HG03439 (cell line): ENCODE measurements at regions not wholly inside any gene's neighbourhood (a gene's known extent, or its start where the extent isn't known, plus 50 kb on each side); places are given as distances from the start of the nearest gene placed in this dataset.

Source experiments
- ATAC-seq: cut with Tn5 transposase; IDR thresholded peaks from one replicate; pipeline ENCODE4 v1.9.1; 2021; ENCODE audit warnings: mild to moderate bottlenecking, moderate library complexity; ENCODE audit not compliant: unreplicated experiment

- ATAC-seq = no peak
Observed at GRCh38 chr13:85247780-85248179, 551.4 kb downstream of the SLITRK6 start.

GRCh38 chr13:85243831-85244230 is 555.4 kb downstream of the SLITRK6 start:
- no peak for ATAC-seq

DNA sequence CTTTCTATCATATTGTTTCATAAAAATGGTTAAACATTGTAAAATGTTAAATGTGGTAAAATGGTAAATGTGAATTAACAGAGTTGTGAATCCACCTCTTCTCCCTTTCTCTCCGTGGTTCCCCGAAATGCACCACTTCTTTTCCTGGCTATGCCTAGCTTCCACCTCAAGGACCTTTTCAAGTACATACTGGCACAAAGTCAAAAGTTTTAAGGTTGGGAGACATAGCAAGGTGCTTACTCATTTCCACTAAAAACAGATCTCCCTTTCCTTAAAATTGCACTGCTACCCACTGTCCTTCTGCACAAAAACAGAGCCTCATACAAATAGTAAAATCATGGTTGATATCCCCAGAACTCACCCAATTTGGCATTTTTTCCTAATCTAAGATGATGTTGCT is 558.2 kb downstream of the SLITRK6 start:
- no peak for ATAC-seq

DNA sequence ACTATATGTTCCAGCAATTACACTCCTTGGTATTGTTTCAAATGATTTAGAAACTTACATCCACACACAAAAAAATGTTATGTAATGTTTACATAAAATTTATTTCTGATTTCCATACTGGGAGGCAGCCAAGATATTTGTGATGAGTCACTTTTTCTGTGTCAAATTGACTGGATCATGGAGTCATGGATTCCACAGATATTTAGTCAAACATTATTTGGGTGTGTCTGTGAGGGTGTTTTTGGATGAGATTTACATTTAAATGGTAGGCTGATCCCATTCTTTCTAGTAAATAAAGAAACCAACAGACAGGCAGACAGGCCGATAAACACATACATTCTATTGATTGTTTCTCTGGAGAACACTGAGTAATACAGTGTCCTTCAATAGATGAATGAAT is 562.8 kb downstream of the SLITRK6 start:
- ATAC-seq = no peak

DNA sequence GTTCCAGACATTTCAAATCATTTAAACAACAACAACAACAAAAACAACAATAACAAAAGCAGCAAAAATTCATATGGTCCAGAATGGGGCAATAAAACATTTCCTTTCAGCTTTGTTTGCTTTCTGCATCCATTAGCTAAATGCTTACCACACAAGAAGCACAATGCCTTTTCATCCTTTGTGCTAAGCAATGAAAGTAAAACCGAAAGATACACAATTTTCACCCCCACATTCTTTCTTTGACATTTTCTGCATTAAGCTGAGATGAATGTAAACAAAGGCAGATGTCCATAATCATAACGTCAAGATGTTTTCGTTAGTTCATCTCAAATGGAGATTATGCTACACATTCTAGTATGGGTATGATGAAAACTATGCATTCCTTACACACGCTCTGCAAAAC is 568.5 kb downstream of the SLITRK6 start:
- ATAC-seq = no peak

GRCh38 chr13:85228692-85229091 is 570.5 kb downstream of the SLITRK6 start:
- no peak for ATAC-seq

- ATAC-seq = no peak
Observed at GRCh38 chr13:85223883-85224656, 575.1 kb downstream of the SLITRK6 start.

DNA sequence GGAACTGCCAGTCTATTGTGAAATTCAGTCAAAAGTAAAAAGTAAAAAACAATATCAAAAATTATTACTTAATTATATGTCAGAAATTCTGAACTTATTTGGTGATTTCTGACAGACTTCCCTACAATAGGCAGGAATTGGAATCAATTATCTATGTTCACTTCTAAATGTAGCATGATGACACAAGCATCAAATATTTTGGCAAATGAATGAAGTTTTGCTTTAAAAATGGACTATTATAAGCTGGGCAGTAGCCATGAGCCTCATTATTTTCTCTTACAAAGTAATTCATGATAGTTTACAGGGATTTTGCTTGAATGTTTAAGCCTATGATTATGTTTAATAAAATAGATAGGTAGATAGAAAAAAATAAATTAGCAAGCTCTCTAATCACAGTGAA is 582.6 kb downstream of the SLITRK6 start:
- ATAC-seq = no peak

GRCh38 chr13:85212692-85213091 is 586.5 kb downstream of the SLITRK6 start:
- ATAC-seq = no peak

- ATAC-seq = no peak
Observed at GRCh38 chr13:85204668-85205344, 594.4 kb downstream of the SLITRK6 start.

- no peak for ATAC-seq
Observed at GRCh38 chr13:85197431-85197830, 601.8 kb downstream of the SLITRK6 start.

DNA sequence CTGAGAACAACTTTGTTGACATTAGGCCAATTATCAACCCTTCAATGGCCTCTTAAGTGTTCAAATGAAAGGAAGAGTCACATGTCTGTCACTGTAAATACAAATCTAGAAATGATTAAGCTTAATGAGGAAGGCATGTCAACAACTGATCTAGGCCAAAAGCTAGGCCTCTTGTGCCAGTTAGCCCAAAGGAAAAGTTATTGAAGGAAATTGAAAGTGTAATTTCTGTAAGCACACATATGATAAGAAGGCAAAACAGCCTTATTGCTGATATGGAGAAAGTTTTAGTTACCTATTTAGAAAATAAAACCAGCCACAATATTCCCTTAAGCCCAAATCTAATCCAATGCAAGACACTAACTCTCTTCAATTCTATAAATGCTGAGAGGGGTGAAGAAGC is 604.7 kb downstream of the SLITRK6 start:
- no peak for ATAC-seq

DNA sequence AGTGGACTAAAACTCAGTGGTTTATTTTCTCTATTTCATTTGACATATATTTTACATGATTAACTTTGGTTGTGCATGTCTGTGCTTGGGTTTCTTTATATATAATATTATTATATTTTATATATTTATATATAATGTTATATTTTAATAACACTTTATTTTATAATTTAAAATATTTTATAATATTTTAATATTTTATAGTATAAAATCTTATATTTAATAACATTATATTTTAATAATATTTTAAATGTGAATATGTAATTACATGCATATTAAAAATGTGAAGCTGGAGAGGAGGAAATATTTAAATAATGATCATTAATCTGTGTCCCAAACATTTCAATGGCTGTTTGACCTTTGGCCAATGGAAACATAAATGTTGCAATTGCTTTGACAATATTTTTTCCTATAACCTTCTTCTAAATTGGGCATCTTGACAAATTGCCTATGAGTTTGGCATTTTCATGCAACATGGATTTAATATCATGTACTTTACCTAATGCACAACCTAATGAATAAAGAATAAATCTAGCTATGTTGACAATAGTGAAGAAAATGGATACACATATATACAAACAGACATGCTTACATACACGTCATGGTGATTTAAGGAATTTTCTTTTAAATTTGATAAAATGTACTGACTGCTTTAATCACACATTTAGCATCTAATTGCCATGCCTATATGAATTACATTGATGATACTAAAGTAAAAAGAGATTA is 607.1 kb downstream of the SLITRK6 start:
- ATAC-seq = no peak

GRCh38 chr13:85186356-85187045 is 612.7 kb downstream of the SLITRK6 start:
- no peak for ATAC-seq

GRCh38 chr13:85174291-85174690 is 624.9 kb downstream of the SLITRK6 start:
- ATAC-seq = no peak

- ATAC-seq = no peak
Observed at GRCh38 chr13:85170372-85170771, 628.8 kb downstream of the SLITRK6 start.

- no peak for ATAC-seq
Observed at GRCh38 chr13:85166891-85167290, 632.3 kb downstream of the SLITRK6 start.

DNA sequence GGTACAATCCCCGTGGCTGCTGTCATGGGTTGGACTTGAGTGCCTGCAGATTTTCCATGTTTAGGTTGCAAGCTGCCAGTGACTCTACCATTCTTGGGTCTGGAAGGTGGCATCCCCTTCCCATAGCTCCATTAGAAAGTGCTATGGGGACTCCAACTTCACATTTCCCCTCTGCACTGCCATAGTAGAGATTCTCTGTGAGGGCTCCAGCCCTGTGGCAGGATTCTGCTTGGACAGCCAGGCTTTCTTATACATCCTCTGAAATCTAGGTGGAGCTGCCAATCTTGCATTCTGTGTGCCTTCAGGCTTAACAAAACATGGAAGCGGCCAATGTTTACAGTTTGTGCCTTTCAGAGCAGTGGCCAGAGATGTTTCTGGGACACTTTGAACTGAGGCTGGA is 636.2 kb downstream of the SLITRK6 start:
- no peak for ATAC-seq

GRCh38 chr13:85148009-85148408 is 651.2 kb downstream of the SLITRK6 start:
- no peak for ATAC-seq

GRCh38 chr13:85142351-85142927 is 656.8 kb downstream of the SLITRK6 start:
- ATAC-seq = no peak

DNA sequence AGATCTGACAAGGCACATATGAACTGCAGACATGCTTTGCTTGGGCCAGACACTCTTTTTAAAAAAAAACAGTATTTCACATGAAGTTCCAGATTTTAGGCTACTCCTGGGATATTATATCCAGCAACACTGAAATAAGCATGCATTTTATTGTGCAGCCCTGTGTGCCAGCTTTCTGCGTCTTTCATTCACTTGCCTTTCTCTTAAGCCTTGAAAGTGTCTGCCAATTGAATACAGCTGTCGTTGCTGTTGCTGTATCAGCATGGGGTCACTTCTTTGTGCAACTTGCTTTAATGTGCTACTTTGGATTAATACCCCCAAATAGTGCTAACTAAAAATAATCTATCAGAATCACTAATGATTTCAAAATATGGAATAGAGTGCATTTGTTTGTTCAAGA is 657.8 kb downstream of the SLITRK6 start:
- ATAC-seq = no peak
